RWPE1 (cell line): ENCODE measurements at regions not wholly inside any gene's neighbourhood (a gene's known extent, or its start where the extent isn't known, plus 50 kb on each side); places are given as distances from the start of the nearest gene placed in this dataset.

Experiments used
- CTCF ChIA-PET: fragments of 350-600 bp; sonication (Branson Sonifier 250); formaldehyde crosslinking; extraction: SDS; loops from one replicate; lab custom pipeline; 2021; lab: Yijun Ruan, JAX
- POLR2A ChIA-PET: fragments of 400-600 bp; formaldehyde crosslinking; extraction: SDS; loops from one replicate; lab custom pipeline; 2020; ENCODE audit warnings: antibody characterized with exemption; ENCODE audit not compliant: low non-redundant PET; lab: Yijun Ruan, JAX
- DNase-seq: peaks from one replicate; pipeline ENCODE4 v3.0.0; 2012; ENCODE audit warnings: low spot score
- H3K27ac ChIP-seq: fragments of 450-650 bp; 2 replicates; pipeline ENCODE4 v1.5.1; 2017
- CTCF ChIP-seq: fragments of 450-650 bp; conservative IDR thresholded peaks from 2 replicates; pipeline ENCODE4 v1.5.1; 2017; ENCODE audit warnings: low read depth, mild to moderate bottlenecking

- no peak for TF ChIP-seq CTCF
- CTCF ChIA-PET: interaction anchor here (0.6 kb wide), 1 partner anchor 183 kb away, joined by 3 read pairs; no protein-coding TSS in a partner anchor
- POLR2A ChIA-PET: no interaction called here
- H3K27ac ChIP-seq: peak overlapping the region; percentile 76
- DNase-seq: peak; percentile 81
Observed at GRCh38 chr14:98501335-98501734, 770.7 kb downstream of the BCL11B start.

- peak overlapping the region; percentile 76 for H3K27ac ChIP-seq
- DNase-seq: no peak
- ChIA-PET CTCF (interaction anchor here (0.6 kb wide), 1 partner anchor 182 kb away, joined by 3 read pairs; no protein-coding TSS in a partner anchor), POLR2A (no interaction called here)
- no peak for TF ChIP-seq CTCF
Observed at GRCh38 chr14:98501836-98502235, 770.2 kb downstream of the BCL11B start.

GRCh38 chr14:98503086-98503815 lies 768.7 kb downstream of the BCL11B start:
- no peak for TF ChIP-seq CTCF
- H3K27ac ChIP-seq: no peak overlapping the region
- POLR2A ChIA-PET: no interaction called here
- CTCF ChIA-PET: no interaction called here
- DNase-seq: peak; percentile 17

- ChIA-PET CTCF (no interaction called here), POLR2A (no interaction called here)
- no peak overlapping the region for H3K27ac ChIP-seq
- no peak for TF ChIP-seq CTCF
- no peak for DNase-seq
Observed at GRCh38 chr14:98507264-98507663, 764.7 kb downstream of the BCL11B start.

DNA sequence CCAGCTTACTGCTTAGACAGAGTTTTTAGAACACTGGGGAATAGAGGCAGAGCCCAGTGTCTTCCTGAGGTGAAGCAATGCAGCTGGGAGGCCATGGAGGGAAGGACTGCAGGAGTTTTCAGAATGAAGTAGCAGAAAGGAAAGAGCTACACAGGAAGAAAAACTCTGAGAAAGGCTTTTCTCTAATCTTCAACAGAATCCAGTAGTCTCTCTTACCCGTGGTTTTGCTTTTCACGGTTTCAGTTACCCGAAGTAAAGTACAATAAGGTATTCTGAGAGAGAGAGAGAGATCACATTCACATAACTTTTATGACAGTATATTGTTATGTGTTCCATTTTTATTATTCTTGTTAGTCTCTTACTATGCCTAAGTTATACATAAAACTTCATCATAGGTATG lies 761.6 kb downstream of the BCL11B start:
- DNase-seq: no peak
- H3K27ac ChIP-seq: no peak overlapping the region
- POLR2A ChIA-PET: no interaction called here
- CTCF ChIA-PET: interaction anchor here (0.6 kb wide), 1 partner anchor 55 kb away, joined by 3 read pairs; no protein-coding TSS in a partner anchor
- no peak for TF ChIP-seq CTCF

GRCh38 chr14:98512501-98513251 lies 759.3 kb downstream of the BCL11B start:
- no peak for TF ChIP-seq CTCF
- no peak overlapping the region for H3K27ac ChIP-seq
- no peak for DNase-seq
- ChIA-PET POLR2A (no interaction called here), CTCF (interaction anchor here (0.6 kb wide), 1 partner anchor 141 kb away, joined by 3 read pairs; no protein-coding TSS in a partner anchor)
